NCI-H82 treated with DMSO at 0.1 percent for 48 hours (cell line): ENCODE measurements at regions not wholly inside any gene's neighbourhood (a gene's known extent, or its start where the extent isn't known, plus 50 kb on each side); places are given as distances from the start of the nearest gene placed in this dataset.

Experiments
- DNase-seq: peaks from one replicate; lab custom pipeline; 2025; ENCODE audit not compliant: unreplicated experiment; lab: John Stamatoyannopoulos, UW

GRCh38 chr17:79524213-79525187 is 86.4 kb downstream of the RBFOX3 start:
- DNase-seq, result no peak

- DNase-seq, result no peak
Measured at GRCh38 chr17:79522414-79522813, 88.4 kb downstream of the RBFOX3 start.

GRCh38 chr17:79521225-79521624 is 89.6 kb downstream of the RBFOX3 start:
- DNase-seq, result no peak

DNA sequence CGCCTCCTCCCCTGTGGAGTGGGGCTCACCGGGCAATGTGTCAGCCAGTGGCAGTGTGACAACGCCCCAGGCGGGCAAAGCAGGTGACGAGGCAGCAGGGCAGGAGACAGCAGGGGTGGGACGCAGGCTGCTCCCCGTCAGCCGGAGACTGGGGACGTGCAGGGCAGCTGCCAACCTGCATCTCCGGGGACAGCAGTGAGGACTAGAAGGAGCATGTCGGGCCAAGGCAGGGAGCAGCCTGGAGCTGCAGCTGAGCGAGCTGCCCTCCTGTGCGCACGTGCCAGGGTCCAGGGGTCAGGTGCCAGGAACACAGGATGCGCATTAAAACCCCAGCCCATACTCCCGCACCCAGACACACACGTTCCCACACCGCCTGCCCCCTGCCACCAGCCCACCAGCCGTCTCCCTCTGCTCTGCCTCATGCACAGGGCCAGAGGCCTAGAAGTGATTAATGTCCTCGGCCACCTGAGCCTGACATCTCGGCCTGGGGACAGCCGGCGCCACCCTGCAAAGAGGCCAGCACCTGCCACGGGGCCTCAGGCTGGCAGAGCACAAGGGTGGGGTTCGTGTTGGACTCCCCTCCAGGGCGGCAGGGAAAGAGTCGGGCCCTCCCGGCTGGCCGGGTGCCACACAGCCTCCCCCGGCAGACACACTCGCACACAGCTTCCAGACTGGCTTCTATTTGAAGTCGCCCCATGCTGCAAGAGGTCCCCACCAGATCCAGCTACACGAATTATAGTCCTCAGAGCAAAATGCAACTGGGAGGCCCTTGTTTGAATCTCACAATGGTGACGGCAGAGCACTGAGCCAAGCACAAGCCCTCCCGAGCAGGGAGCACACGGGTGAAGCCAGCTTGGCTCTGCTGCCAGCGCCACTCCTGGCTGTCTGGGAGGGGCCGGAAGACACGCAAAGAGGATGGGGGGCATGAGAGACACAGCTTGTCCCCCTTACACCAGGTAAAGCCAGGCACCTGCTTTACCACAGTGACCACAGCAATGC is 90.4 kb downstream of the RBFOX3 start:
- DNase-seq, result no peak

DNA sequence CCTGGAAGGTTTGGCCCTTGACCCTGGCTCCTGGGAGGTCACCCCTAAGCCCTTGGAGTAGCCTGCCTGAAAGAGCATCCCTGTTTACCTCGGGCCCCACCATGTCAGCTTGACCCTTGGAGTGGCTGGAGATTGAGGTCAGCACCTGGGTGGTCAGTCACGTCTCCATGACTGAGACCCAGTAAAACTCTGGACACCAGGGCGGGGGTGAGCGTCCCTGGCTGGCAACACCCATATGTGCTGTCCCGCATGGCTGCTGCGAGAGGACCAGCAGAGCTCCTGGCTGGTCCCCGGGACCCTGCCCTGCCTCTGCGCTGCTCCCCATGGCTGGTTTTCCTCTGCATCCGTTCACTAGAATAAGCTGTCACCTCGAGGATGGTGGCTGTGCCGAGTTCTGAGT is 91.2 kb downstream of the RBFOX3 start:
- DNase-seq, result no peak

- DNase-seq, result no peak
Measured at GRCh38 chr17:79518585-79519523, 92.0 kb downstream of the RBFOX3 start.

GRCh38 chr17:79517827-79518584 is 92.8 kb downstream of the RBFOX3 start:
- no peak for DNase-seq

DNA sequence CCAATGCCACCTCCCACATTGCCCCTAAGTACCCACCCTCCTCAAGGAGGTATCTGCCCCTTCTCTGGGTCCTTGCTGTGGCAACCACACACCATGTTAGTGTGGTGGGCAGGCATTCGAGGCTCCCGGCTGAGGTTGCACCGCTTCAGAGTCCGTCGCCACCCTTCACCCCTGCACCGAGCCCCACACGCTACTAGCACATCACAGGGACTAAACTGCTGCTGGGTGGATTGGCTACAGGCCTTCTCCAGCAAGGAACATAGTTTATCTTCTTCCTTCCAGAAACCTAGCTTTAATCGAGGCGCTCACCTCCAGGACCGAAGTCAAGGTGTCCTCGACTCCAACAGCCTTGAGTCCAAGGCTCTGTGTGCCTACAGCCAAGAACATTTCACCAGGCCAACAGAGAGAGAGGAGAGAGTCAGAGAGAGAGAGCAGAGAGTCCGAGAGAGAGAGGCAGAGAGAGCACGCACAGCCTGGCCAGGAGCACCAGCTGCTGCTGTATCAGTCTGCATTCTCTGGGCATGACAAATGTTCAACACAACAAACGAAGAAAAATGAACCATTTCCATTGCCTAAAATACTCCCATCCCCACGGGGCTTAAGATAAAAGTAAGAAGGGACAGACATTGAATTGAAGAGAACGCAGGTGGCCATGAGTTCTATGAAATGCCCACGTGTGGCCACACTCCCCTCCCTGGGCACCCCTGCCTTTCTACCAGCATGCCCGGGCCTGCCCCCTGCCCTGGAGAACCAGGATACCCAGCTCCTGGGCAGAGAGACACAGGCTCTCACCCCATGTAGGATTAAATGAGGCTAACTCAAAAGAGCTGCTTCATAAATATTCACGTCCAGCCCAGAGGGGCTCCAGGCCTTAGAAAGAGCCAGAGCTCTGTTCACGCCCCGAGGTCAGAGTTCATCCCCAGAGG is 94.9 kb downstream of the RBFOX3 start:
- no peak for DNase-seq

DNA sequence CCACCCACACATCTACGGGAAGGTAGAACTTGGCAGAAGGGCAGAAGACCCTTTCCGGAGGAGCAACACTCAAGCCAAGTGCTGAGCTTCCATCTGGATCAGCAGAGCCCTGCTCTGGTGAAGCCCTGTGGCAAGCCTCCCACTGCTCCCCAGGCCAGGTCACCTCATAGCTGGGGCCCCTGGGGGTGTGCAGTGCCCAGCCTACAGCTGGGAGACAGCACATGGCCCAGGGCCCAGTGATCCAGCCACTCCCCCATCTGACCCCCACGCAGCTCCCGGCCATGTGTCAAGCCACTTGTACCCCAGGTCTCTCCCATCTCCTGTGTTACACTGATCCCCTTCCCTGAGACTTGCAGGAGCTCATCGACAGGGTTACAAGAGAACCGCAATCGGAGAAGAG is 95.7 kb downstream of the RBFOX3 start:
- no peak for DNase-seq

DNA sequence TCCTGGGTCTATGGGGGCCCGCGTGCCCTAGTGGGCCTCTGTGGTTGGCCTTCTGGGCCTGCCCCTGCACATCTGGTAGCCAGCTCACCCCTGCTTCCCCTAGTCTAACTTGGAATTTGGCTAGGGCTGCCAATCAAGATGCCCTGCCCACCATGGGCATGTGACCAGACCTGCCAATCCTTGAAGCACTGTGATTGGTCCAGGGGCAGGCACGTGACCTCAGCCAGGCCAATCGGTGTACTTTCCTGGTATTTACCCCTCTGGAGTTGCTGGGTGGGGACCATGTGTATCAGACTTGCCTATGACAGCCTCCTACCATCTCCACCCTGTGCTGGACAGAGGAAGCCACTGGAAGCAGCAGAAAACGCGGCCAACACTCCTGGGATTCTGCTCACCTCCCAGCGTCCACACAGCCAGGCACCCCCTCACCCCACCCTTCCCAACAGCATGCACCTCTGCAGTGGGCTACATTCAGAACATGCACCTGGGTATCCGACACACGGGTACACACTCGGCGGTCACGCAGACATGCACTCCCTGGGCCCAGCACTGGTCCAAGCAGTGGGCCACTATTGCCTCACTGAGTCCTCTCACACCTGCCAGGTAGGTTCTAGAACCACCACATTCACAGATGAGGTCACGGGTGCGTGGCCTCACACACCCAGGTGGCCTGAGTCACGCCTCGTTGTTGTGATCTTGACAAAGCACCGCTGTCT is 96.9 kb downstream of the RBFOX3 start:
- DNase-seq, result no peak

GRCh38 chr17:79513206-79513605 is 97.6 kb downstream of the RBFOX3 start:
- DNase-seq, result no peak

DNA sequence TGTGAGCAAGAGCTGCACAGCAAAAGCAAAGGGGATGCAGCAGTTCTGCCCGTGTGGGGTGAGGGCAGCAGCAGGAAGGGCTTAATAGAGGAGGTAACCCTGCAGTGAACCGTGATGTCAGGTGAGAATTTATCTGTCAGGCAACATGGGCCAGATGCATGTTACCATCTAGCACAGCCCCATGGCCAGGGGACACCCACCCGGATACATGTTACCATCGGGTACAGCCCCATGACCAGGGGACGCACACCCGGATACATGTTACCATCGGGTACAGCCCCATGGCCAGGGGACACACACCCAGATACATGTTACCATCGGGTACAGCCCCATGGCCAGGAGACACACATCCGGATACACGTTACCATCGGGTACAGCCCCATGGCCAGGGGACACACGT is 99.4 kb downstream of the RBFOX3 start:
- DNase-seq, result no peak

DNA sequence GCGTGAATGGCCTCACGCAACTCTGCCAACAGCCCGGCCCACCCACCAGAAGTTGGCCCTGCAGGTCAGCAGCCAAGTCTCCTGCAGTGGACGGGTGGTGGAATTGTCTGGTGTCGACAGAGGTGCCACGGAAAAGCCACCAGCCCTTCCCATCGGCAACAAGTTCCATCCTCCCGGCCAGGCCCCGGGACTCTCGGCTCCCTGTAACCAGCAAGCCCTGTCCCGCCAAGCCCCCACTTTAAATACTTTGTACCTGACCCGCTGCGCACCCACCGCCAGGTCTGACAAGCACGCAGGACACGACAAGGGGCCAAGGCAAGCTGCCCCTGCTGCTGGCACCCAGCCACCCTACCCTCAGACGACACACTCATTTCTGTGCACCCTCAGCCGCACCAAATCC is 100.8 kb downstream of the RBFOX3 start:
- no peak for DNase-seq

GRCh38 chr17:79509490-79509889 is 101.4 kb downstream of the RBFOX3 start:
- no peak for DNase-seq

DNA sequence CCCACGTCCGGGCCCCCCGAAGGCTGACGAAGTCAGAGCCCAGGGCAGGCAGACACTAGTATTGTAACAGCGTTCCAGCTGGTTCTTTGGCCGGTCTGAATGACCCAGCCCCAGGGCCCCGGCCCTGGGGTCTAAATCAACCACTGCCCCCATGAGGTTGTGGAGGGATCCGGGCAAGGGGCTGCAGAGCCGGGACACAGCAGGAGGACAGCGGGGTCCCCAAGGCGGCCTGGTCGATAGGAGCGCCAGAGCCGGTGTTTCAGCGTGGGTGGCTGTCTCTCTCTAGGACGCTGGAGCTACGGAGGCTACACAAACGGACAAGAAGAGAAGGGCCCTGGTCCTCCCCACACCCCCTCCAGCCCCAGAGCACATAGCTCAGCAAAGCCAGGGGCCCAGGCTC is 101.8 kb downstream of the RBFOX3 start:
- DNase-seq, result no peak

GRCh38 chr17:79508291-79508716 is 102.5 kb downstream of the RBFOX3 start:
- DNase-seq, result no peak

- DNase-seq, result no peak
Measured at GRCh38 chr17:79506955-79507354, 103.9 kb downstream of the RBFOX3 start.
